ENCODE measurements at regions not wholly inside any gene's neighbourhood (a gene's known extent, or its start where the extent isn't known, plus 50 kb on each side); places are given as distances from the start of the nearest gene placed in this dataset.

GRCh38 chr13:107743983-107744382 is 471.4 kb downstream of the LIG4 start (continued):
- no peak for TF ChIP-seq KAT7 (CRISPR knock-in tag; IDR thresholded peaks at IDR 0.05; ENCODE audit: borderline replicate concordance)
- no peak for TF ChIP-seq PRDM15 (CRISPR knock-in tag; IDR thresholded peaks at IDR 0.05)

- no peaks in the 10 kb centered on the region for H3K36me3 Mint-ChIP-seq
- DNase-seq (ENCODE audit: low spot score) (no peak), ATAC-seq (no peak)
- TF ChIP-seq HMGXB4 (CRISPR knock-in tag; IDR thresholded peaks at IDR 0.05) (no peak), TP53 (CRISPR knock-in tag; IDR thresholded peaks at IDR 0.05) (no peak), PREB (CRISPR knock-in tag; IDR thresholded peaks at IDR 0.05; ENCODE audit: borderline replicate concordance) (no peak), ZNF416 (CRISPR knock-in tag; IDR thresholded peaks at IDR 0.05) (no peak)
- ChIA-PET CTCF (interaction anchor here (1.0 kb wide), 1 partner anchor 93 kb away, joined by 4 read pairs; no protein-coding TSS in a partner anchor), POLR2A (no interaction called here)
- H3K4me3 Mint-ChIP-seq, result no peak overlapping the region
- H3K27me3 Mint-ChIP-seq (ENCODE audit: low read depth), result no peaks in the 10 kb centered on the region
- 0 out of 2 replicates have a peak overlapping the region, but pooled peaks have one; percentile 12 for H3K27ac Mint-ChIP-seq
- peaks cover 12% of the 10 kb centered on the region for H3K4me1 Mint-ChIP-seq
- no peaks in the 10 kb centered on the region for H3K9me3 Mint-ChIP-seq
Measured at GRCh38 chr13:107743526-107743925, 471.8 kb downstream of the LIG4 start.

- TF ChIP-seq ZNF317 (CRISPR knock-in tag; IDR thresholded peaks at IDR 0.05; ENCODE audit: borderline replicate concordance, low read depth), result no peak
- no peak for TF ChIP-seq NR2C2 (CRISPR knock-in tag; IDR thresholded peaks at IDR 0.05)
- no peak for TF ChIP-seq NR3C1 (CRISPR knock-in tag; conservative IDR thresholded peaks at IDR 0.05; ENCODE audit: low read depth)
- TF ChIP-seq ZNF232 (CRISPR knock-in tag; IDR thresholded peaks at IDR 0.05), result no peak
- TF ChIP-seq ZNF138 (CRISPR knock-in tag; conservative IDR thresholded peaks at IDR 0.05), result no peak
- no peak for TF ChIP-seq CDX4 (CRISPR knock-in tag; IDR thresholded peaks at IDR 0.05; ENCODE audit: borderline replicate concordance)
- no peak for TF ChIP-seq USF2 (CRISPR knock-in tag; IDR thresholded peaks at IDR 0.05)
- H3K9me3 Mint-ChIP-seq, result no peaks in the 10 kb centered on the region
- ChIA-PET CTCF (no interaction called here), POLR2A (no interaction called here)
- DNase-seq (ENCODE audit: low spot score), result no peak
- no peak overlapping the region for H3K27ac Mint-ChIP-seq
- peaks cover 12% of the 10 kb centered on the region for H3K4me1 Mint-ChIP-seq
- no peak overlapping the region for H3K4me3 Mint-ChIP-seq
- no peak for ATAC-seq
- H3K27me3 Mint-ChIP-seq (ENCODE audit: low read depth), result no peaks in the 10 kb centered on the region
- H3K36me3 Mint-ChIP-seq, result no peaks in the 10 kb centered on the region
Measured at GRCh38 chr13:107743100-107743499, 472.2 kb downstream of the LIG4 start.
